Neural cell (in vitro differentiated cells): ENCODE measurements at regions not wholly inside any gene's neighbourhood (a gene's known extent, or its start where the extent isn't known, plus 50 kb on each side); places are given as distances from the start of the nearest gene placed in this dataset.

Source experiments
- H2AFZ ChIP-seq: fragments of 200-600, 300-800 bp; sonication (generic), shearing (Covaris generic); 2 replicates; pipeline ENCODE4 v1.6.0; 2014; ENCODE audit warnings: low read depth, mild to moderate bottlenecking, antibody characterized with exemption, low read length, moderate library complexity
- H3F3A ChIP-seq: fragments of 200-600 bp; shearing (Covaris generic); 2 replicates; pipeline ENCODE4 v1.6.1; 2016; ENCODE audit warnings: mild to moderate bottlenecking, moderate library complexity, mixed read lengths, antibody characterized with exemption, low read length; ENCODE audit not compliant: insufficient read depth, poor library complexity, severe bottlenecking
- H3K27ac ChIP-seq: fragments of 200-600, 300-800 bp; sonication (generic), shearing (Covaris generic); 2 replicates; pipeline ENCODE4 v1.5.1; 2014; ENCODE audit warnings: mild to moderate bottlenecking, low read length, moderate library complexity
- H3K27me3 ChIP-seq: fragments of 300-800, 200-600 bp; sonication (generic), shearing (Covaris generic); 2 replicates; pipeline ENCODE4 v1.6.0; 2014; ENCODE audit warnings: mild to moderate bottlenecking, low read depth, low read length, moderate library complexity; ENCODE audit not compliant: insufficient read depth
- H3K36me3 ChIP-seq: fragments of 300-800, 200-600 bp; sonication (generic), shearing (Covaris generic); 2 replicates; pipeline ENCODE4 v1.5.1; 2014; ENCODE audit warnings: mild to moderate bottlenecking, antibody characterized with exemption, low read length, moderate library complexity; ENCODE audit not compliant: insufficient read depth
- H3K4me2 ChIP-seq: fragments of 300-800, 200-600 bp; sonication (generic), shearing (Covaris generic); 2 replicates; pipeline ENCODE4 v1.6.0; 2014; ENCODE audit warnings: mild to moderate bottlenecking, low read length
- H3K4me3 ChIP-seq: fragments of 300-800, 200-600 bp; sonication (generic), shearing (Covaris generic); 2 replicates; pipeline ENCODE4 v1.5.1; 2014; ENCODE audit warnings: mild to moderate bottlenecking, low read length, moderate library complexity
- H3K79me2 ChIP-seq: fragments of 200-600 bp; shearing (Covaris generic); replicated peaks from 2 replicates; pipeline ENCODE4 v1.6.0; 2014; ENCODE audit warnings: mild to moderate bottlenecking, low read length, moderate library complexity; ENCODE audit not compliant: insufficient read depth
- H3K9ac ChIP-seq: fragments of 300-800, 200-600 bp; sonication (generic), shearing (Covaris generic); 2 replicates; pipeline ENCODE4 v1.6.1; 2016; ENCODE audit warnings: mild to moderate bottlenecking, low read length, mixed read lengths
- H3K9me2 ChIP-seq: fragments of 200-600 bp; shearing (Covaris generic); 2 replicates; pipeline ENCODE4 v1.6.1; 2016; ENCODE audit warnings: mild to moderate bottlenecking, low read length, mixed read lengths; ENCODE audit not compliant: insufficient read depth
- H3K9me3 ChIP-seq: fragments of 200-600, 300-800 bp; sonication (generic), shearing (Covaris generic); 2 replicates; pipeline ENCODE4 v1.6.1; 2016; ENCODE audit warnings: mild to moderate bottlenecking, mixed run types, low read length, moderate library complexity, mixed read lengths
- H4K20me1 ChIP-seq: fragments of 200-600 bp; shearing (Covaris generic); 2 replicates; pipeline ENCODE4 v1.6.1; 2016; ENCODE audit warnings: mild to moderate bottlenecking, mixed run types; ENCODE audit not compliant: insufficient read depth
- EP300 ChIP-seq: fragments of 450-650 bp; conservative IDR thresholded peaks from 2 replicates; pipeline ENCODE4 v1.6.1; 2014; ENCODE audit warnings: antibody characterized with exemption, mild to moderate bottlenecking, moderate library complexity; ENCODE audit not compliant: poor library complexity, severe bottlenecking
- EZH2 ChIP-seq: fragments of 200-600, 300-800 bp; shearing (Covaris generic), sonication (generic); IDR thresholded peaks from 2 replicates; pipeline ENCODE4 v1.6.1; 2014; ENCODE audit warnings: antibody characterized with exemption, low read length, borderline replicate concordance, mild to moderate bottlenecking; ENCODE audit not compliant: insufficient read depth, poor library complexity, severe bottlenecking
- MXI1 ChIP-seq: fragments of 450-650 bp; conservative IDR thresholded peaks from 2 replicates; pipeline ENCODE4 v1.6.1; 2014; ENCODE audit warnings: antibody characterized with exemption, mild to moderate bottlenecking; ENCODE audit not compliant: poor library complexity, severe bottlenecking
- POLR2AphosphoS5 ChIP-seq: IDR thresholded peaks from 2 replicates; pipeline ENCODE4 v1.6.1; 2012
- RAD21 ChIP-seq: fragments of 450-650 bp; conservative IDR thresholded peaks from 2 replicates; pipeline ENCODE4 v1.6.1; 2014; ENCODE audit warnings: antibody characterized with exemption, mild to moderate bottlenecking, moderate library complexity
- SMC3 ChIP-seq: fragments of 450-650 bp; conservative IDR thresholded peaks from 2 replicates; pipeline ENCODE4 v1.6.1; 2014; ENCODE audit warnings: antibody characterized with exemption, mild to moderate bottlenecking, moderate library complexity; ENCODE audit not compliant: poor library complexity
- TAF1 ChIP-seq: IDR thresholded peaks from 2 replicates; pipeline ENCODE4 v1.6.1; 2012; ENCODE audit warnings: low read depth
- TF ChIP-seq, protein P1 (sequence below): IDR thresholded peaks from 2 replicates; pipeline ENCODE4 v1.6.1; 2012; ENCODE audit warnings: borderline replicate concordance
- TF ChIP-seq, protein P2 (sequence below): fragments of 450-650 bp; IDR thresholded peaks from 2 replicates; pipeline ENCODE4 v1.5.1; 2014; ENCODE audit warnings: antibody characterized with exemption, mild to moderate bottlenecking, moderate library complexity; ENCODE audit not compliant: poor library complexity, severe bottlenecking

DNA sequence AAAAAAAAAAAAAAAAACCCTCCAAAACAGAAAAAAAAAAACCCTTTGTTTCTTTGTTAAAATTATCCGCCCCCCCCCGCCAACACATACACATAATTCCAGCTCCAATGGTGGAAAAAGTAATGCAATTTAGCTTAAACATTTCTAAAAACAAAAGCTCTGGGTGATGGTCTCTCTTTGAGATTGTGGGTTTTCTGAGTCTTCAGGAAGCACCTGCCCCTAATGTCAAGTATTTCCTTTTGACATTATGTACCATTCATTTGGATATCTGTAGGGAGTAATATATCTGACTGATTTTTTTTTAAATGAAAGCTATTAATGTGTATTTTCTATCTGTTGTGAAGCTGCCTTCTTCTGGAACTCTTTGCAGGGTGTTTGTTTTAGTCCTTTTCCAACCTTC, 389.7 kb downstream of the TAF11L14 start:
- no peaks in the 10 kb centered on the region for H3K9me3 ChIP-seq
- TF ChIP-seq TAF1 (no peak), EP300 (no peak), RAD21 (no peak), EZH2 (no peak), POLR2AphosphoS5 (no peak), MXI1 (no peak), SMC3 (no peak)
- TF ChIP-seq, protein P1, sequence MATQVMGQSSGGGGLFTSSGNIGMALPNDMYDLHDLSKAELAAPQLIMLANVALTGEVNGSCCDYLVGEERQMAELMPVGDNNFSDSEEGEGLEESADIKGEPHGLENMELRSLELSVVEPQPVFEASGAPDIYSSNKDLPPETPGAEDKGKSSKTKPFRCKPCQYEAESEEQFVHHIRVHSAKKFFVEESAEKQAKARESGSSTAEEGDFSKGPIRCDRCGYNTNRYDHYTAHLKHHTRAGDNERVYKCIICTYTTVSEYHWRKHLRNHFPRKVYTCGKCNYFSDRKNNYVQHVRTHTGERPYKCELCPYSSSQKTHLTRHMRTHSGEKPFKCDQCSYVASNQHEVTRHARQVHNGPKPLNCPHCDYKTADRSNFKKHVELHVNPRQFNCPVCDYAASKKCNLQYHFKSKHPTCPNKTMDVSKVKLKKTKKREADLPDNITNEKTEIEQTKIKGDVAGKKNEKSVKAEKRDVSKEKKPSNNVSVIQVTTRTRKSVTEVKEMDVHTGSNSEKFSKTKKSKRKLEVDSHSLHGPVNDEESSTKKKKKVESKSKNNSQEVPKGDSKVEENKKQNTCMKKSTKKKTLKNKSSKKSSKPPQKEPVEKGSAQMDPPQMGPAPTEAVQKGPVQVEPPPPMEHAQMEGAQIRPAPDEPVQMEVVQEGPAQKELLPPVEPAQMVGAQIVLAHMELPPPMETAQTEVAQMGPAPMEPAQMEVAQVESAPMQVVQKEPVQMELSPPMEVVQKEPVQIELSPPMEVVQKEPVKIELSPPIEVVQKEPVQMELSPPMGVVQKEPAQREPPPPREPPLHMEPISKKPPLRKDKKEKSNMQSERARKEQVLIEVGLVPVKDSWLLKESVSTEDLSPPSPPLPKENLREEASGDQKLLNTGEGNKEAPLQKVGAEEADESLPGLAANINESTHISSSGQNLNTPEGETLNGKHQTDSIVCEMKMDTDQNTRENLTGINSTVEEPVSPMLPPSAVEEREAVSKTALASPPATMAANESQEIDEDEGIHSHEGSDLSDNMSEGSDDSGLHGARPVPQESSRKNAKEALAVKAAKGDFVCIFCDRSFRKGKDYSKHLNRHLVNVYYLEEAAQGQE, result no peak
- TF ChIP-seq, protein P2, sequence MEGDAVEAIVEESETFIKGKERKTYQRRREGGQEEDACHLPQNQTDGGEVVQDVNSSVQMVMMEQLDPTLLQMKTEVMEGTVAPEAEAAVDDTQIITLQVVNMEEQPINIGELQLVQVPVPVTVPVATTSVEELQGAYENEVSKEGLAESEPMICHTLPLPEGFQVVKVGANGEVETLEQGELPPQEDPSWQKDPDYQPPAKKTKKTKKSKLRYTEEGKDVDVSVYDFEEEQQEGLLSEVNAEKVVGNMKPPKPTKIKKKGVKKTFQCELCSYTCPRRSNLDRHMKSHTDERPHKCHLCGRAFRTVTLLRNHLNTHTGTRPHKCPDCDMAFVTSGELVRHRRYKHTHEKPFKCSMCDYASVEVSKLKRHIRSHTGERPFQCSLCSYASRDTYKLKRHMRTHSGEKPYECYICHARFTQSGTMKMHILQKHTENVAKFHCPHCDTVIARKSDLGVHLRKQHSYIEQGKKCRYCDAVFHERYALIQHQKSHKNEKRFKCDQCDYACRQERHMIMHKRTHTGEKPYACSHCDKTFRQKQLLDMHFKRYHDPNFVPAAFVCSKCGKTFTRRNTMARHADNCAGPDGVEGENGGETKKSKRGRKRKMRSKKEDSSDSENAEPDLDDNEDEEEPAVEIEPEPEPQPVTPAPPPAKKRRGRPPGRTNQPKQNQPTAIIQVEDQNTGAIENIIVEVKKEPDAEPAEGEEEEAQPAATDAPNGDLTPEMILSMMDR, result no peak
- H3K27ac ChIP-seq, result no peak overlapping the region
- H3K36me3 ChIP-seq, result no peaks in the 10 kb centered on the region
- no peaks in the 10 kb centered on the region for H3K9me2 ChIP-seq
- no peaks in the 10 kb centered on the region for H3K79me2 ChIP-seq
- no peak overlapping the region for H3K4me2 ChIP-seq
- H3K9ac ChIP-seq, result no peak overlapping the region
- H4K20me1 ChIP-seq, result no peaks in the 10 kb centered on the region
- no peaks in the 10 kb centered on the region for H3K27me3 ChIP-seq
- no peak overlapping the region for H3K4me3 ChIP-seq
- no peak overlapping the region for H2AFZ ChIP-seq
- no peaks in the 10 kb centered on the region for H3F3A ChIP-seq

DNA sequence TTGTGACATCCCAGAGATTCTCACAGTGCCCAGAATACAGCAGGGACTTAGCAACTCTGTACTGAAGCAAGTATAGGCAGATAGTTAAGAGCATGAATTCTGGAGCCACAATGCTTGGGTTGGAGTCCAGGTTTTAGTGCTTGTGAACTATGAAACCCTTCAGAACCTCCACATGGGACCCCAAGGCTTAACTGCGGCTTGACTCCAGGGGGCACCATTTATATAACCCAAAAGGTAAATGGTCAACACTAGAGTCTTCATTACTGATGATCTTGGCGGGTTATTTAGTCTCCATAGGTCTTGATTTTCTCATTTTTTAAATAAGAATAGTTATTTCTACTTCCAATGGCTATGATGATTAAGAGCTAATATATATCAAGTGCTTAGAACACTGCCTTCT, 390.3 kb downstream of the TAF11L14 start:
- no peaks in the 10 kb centered on the region for H4K20me1 ChIP-seq
- no peaks in the 10 kb centered on the region for H3K36me3 ChIP-seq
- H3K9me3 ChIP-seq, result no peaks in the 10 kb centered on the region
- H3F3A ChIP-seq, result no peaks in the 10 kb centered on the region
- no peaks in the 10 kb centered on the region for H3K79me2 ChIP-seq
- H3K9ac ChIP-seq, result no peak overlapping the region
- H3K4me3 ChIP-seq, result no peak overlapping the region
- no peak overlapping the region for H3K27ac ChIP-seq
- no peaks in the 10 kb centered on the region for H3K27me3 ChIP-seq
- H2AFZ ChIP-seq, result no peak overlapping the region
- no peak overlapping the region for H3K4me2 ChIP-seq
- H3K9me2 ChIP-seq, result no peaks in the 10 kb centered on the region
- TF ChIP-seq EP300 (no peak), EZH2 (no peak), RAD21 (no peak)
- TF ChIP-seq, protein P2, result no peak
- TF ChIP-seq, protein P1, result no peak
